GM19025 (cell line): ENCODE measurements at regions not wholly inside any gene's neighbourhood (a gene's known extent, or its start where the extent isn't known, plus 50 kb on each side); places are given as distances from the start of the nearest gene placed in this dataset.

ENCODE experiments used
- ATAC-seq: cut with Tn5 transposase; IDR thresholded peaks from one replicate; pipeline ENCODE4 v1.9.1; 2021; ENCODE audit warnings: mild to moderate bottlenecking, low read depth, moderate library complexity; ENCODE audit not compliant: unreplicated experiment

GRCh38 chr4:18859468-18859867 is 837.9 kb upstream of the LCORL start:
- no peak for ATAC-seq

DNA sequence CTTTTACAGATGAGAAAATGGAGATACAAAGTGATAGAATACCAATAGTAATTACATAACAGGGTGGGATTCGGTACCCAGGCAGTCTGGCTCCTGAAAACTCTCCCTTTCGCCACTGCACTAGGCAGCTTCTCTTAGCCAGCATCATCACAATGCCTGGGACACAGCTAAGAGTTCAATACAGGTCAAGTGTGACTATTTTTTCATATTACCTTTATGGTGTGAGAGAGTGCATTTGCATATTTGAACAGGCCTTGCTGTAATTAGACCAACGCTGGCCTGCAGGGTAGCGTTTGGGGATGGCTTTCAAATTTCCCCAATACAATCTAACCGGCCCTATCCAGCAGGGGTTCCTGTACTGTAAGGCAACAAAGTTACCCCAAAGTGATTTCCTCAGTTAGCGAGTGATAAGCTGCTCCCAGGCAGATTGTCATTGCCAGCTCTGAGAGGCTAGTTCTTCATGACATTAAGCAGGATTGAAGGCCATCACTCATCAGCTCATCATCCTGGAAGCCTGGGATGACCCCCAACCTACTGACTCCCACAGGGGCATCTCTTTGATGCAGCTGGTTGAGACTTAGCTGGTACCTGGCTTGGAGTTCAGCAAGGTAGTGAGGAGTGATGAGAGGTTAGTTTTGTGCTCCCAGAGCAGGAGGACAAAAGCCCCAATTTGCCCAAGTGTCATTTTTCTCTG is 836.8 kb upstream of the LCORL start:
- no peak for ATAC-seq

GRCh38 chr4:18850867-18851266 is 829.3 kb upstream of the LCORL start:
- ATAC-seq, result no peak

- no peak for ATAC-seq
These were observed 825.8 kb upstream of the LCORL start for GRCh38 chr4:18847249-18847890.

GRCh38 chr4:18846313-18846712 is 824.8 kb upstream of the LCORL start:
- no peak for ATAC-seq

DNA sequence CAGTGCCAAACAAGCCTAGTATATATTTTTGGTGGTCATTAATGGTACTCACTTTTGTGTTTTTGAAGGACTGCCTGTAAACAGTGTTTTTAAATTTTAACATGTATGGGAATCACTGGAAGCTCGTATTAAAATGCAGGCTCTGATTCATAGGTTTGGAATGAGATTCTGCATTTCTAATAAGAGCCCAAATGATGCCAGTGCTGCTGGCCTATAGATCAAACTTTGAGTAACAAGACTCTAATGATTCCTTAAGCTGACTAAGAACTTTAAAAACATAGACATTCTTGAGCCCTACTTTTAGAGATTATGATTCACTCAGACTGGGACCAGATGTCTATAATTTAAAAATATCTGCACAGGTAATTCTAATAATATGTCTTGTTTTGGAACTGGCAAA is 823.2 kb upstream of the LCORL start:
- no peak for ATAC-seq

DNA sequence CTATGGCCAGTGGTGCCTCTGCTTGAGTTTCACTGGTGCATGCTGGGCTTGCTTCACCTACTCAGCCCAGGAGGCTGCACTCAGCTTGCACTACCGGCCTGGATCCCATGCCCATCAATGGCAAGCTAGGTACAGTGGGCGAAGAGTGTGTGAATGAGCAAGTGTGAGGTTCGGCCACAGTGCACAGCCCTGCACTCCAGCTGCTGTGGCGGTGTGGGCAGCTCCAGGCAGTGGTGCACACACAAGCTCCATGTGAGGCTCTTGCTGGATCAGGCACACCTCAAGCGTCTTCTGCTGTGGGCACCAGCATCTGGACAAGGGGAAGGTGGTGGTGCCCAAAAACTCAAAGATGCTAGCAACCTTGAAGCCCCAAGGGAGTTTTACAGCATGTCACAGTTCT is 820.9 kb upstream of the LCORL start:
- ATAC-seq, result no peak

DNA sequence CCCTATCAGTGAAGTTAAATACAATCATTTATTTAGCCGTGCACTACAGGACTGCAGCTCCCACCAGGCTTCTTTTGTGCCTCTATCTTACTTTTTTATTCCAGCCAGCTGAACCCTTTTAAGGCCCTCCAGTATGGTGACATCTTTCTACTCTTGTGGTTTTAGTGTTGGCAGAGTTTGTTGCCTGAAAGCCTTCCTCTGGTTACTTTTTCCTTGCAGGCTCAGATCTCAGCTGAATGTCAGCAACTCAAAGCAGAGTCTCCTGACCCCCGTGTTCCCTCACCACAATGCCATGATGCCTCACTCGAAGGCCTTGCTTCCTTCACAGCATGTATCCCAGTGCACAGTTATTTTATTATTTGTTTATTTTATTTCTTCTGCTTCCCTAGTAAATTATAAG is 818.9 kb upstream of the LCORL start:
- no peak for ATAC-seq

DNA sequence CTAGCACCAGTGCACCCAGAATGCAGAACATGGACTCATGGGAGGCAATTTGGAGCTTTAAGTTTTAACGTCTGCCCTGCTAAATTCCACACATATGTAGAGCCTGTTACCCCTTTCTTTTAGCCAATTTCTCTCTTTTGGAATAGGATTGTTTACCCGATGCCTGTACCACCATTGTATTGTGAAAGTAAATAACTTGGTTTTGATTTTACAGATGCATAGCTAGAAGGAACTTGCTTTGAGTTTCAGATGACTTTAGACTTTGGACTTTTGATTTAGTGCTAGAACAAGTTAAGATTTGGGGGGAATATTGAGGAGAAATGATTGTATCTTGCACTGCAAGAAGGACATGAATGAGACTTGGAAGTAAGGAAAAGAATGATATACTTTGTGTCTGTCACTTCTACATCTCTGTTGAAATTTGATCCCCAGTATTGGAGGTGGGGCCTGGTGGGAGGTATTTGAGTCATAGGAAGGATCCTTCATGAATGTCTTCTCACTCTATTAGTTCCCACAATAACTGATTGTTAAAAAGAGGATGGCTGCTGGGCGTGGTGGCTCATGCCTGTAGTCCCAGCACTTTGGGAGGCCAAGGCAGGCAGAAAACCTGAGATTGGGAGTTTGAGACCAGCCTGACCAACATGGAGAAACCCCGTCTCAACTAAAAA is 794.8 kb upstream of the LCORL start:
- no peak for ATAC-seq

GRCh38 chr4:18815779-18816173 is 794.2 kb upstream of the LCORL start:
- ATAC-seq, result no peak

DNA sequence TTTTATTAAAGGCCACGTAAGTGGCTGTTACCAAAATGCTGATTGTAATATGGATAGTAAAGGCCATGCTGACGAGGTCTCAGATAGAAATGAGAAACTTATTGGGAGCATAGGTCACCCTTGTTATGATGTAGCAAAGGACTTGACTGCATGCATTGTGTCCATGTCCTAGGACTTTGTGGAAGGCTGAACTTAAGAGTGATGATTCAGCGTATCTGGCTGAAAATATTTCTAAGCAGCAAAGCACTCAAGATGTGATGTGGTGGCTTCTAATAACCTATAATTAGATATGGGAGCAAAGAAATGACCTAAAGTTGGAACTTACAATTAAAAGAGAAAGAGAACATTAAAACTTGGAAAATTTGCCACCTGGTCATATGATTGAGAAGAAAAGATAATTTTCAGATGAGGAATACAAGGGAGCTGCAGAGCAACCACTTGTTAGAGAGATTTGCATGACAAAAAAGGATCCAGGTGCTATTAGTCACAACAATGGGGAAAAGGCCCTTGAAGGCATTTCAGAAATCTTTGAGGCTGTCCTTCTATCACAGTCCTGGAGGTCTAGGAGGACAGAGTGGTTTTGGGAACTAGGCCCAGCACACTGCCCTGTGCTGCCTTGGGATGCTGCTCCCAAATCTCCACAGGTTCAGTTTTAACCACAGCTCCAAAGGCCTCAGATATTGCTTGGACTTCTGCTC is 793.7 kb upstream of the LCORL start:
- ATAC-seq, result no peak

GRCh38 chr4:18813771-18814170 is 792.2 kb upstream of the LCORL start:
- ATAC-seq, result no peak

DNA sequence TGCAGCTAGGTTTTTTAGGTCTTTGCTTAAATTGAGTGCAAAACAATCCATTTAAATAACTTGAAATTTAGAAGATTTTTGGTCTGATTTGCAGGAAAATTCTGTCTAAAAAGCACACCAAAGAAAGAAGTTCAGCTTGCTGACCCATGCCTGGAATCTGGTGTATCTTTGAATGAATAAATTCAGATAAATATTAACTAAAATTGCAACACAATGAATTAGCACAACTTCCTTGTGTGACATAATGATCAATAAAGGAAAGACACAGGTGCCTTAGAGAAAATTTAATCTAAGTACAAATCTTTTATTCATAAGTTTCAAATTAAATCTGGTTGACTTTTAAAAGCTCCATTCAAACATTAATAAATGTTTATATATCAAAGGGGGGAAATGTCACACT is 791.5 kb upstream of the LCORL start:
- no peak for ATAC-seq

DNA sequence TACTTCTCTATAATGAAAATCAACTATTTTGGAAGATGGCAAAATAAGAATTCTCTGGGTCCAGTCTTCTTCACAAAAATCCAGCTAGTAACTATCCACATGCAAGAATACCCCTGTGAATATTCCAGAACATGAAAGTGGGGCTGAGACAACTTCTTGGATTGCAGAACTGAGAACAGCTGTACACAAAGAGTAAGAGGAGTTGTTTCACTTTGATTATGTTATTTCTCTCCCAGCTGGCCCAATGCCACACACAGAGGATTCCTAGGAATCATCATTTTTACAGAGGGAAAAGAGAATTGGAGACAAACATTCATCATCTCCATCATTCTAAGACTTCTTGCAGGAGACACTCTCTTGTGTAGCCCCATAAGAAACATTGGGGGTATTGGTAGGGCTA is 782.2 kb upstream of the LCORL start:
- no peak for ATAC-seq

- ATAC-seq, result no peak
These were observed 776.6 kb upstream of the LCORL start for GRCh38 chr4:18798123-18798522.

DNA sequence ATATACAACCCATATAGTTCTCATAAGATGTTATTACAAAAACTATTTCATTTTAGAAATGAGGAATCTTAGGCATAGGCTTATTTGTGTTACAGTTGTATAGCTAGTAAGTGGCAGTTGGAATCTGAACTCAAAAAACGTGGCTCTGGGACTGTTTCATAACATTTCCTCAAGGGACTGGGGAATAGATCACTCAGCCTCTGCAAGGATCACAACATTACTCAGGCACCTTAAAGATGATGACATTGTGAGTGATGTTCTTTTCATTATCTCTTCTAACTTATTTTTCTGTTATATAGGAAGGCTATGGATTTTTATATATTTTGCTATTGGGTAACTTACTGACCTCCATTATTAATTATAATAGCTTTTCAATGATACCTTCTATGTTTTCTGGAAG is 774.2 kb upstream of the LCORL start:
- ATAC-seq, result no peak

- no peak for ATAC-seq
These were observed 755.8 kb upstream of the LCORL start for GRCh38 chr4:18777190-18777930.

DNA sequence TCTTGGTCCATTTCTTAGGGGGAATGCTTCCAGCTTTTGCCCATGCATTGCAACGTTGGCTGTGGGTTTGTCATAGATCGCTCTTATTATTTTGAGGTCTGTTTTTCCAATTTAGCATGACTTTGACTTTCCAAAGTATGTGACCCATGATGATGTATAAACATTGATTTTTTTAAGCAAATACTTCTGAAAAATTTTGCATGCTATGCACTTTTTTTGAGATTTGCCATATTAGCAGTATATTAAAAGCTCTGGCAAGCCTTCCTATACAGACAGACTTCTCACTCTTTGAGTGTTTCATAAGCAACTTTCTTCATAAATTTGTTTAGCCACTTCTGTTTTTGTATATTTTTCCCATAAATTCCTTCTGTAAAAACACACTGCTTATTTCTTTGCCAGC is 746.4 kb upstream of the LCORL start:
- no peak for ATAC-seq

DNA sequence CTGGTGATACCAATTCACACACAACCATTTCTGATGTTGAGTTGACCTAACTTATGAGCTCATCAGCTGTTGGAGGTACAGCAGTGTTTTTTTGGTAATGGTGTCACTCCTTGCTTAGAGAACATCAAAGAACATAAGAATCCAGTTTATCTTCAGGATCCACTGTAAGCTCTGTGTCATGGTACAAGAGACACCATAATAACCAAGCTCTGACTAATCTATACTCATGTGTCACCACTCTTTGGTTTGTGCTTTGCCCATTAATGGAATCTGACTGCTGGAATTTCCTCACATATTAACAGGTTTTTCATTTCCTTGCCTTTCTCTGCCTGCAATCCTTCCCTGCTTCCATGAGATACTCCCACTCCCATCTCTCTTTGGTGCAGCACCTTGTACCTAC is 735.1 kb upstream of the LCORL start:
- no peak for ATAC-seq

DNA sequence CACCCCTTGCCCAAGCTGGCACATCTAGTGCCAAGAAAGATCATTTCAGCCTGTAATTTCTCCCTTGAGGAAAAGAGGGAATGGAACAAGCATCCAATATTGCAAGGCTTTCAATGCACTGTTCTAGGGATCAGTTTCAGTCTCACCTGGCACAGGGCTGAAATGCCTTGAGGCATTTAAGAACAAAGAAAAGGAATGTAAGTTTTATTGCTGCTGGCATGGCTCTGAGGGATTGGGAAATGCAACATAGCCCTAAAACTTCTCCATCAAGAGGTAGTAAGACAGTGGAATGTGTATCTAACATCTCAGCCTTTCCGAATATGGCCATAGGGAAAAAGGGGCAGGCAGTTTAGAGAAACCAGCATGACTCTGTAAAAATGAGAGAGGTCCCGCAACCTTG is 732.6 kb upstream of the LCORL start:
- ATAC-seq, result no peak

GRCh38 chr4:18751083-18751482 is 729.5 kb upstream of the LCORL start:
- ATAC-seq, result no peak
